ENCODE measurements at regions not wholly inside any gene's neighbourhood (a gene's known extent, or its start where the extent isn't known, plus 50 kb on each side); places are given as distances from the start of the nearest gene placed in this dataset.

DNA sequence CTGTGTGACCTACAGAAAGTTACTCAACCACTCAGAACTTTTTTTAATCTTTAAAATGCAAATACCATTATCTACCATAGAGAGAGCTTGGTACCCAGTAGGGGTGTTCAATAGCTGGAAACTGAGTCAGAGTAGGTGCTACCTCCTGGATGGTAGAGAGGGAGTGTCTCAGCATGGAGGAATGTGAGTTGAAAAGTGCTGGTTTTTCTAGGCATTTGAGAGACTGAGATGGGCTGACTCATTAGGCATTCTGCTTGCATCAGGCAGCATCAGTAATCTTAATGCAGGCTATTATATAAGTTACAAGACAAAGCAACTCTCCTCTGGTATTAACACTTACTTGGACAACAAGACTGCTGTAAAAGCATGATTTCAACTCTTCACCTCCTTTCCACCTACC is 70.9 kb upstream of the ARHGEF9 start:
- intact Hi-C loops (cut with micrococcal nuclease): no loop called here
- H3K4me2 ChIP-seq (ENCODE audit: low read length): no peak overlapping the region
- no peak for ATAC-seq
- DNase-seq (ENCODE audit: low read depth, low spot score): no peak
- H3K27me3 ChIP-seq (ENCODE audit: insufficient read depth, low read length): no peaks in the 10 kb centered on the region
- ChIA-PET POLR2A (no interaction called here), RAD21 (ENCODE audit: low non-redundant PET in 1 of 2, low total read pairs in 2 of 2, uncharacterized antibody in 2 of 2, unreplicated experiment in 2 of 2) (no interaction called here), CTCF (no interaction called here)
- no TSS peak for BruUV-seq (replicated peaks)
- H3K9me3 ChIP-seq (ENCODE audit: control insufficient read depth in 1 of 2, insufficient read depth in 1 of 2, low read depth in 1 of 2, low read length in 2 of 2): no peaks in the 10 kb centered on the region
- H3K4me3 ChIP-seq (replicated peaks in 1 of 2; ENCODE audit: low read depth in 1 of 2, low read length in 2 of 2): no peak overlapping the region
- TF ChIP-seq CTCF (IDR thresholded peaks at IDR 0.05 in 2 of 3, conservative IDR thresholded peaks at IDR 0.05 in 1 of 3; ENCODE audit: borderline replicate concordance in 1 of 3, insufficient read depth in 1 of 3, low read depth in 2 of 3, low read length in 2 of 3): no peak
- no peak for TF ChIP-seq TCF7L2 (IDR thresholded peaks at IDR 0.05; ENCODE audit: borderline replicate concordance, extremely low read depth, insufficient read depth, insufficient read length)
- no peak for TF ChIP-seq ZNF274 (IDR thresholded peaks at IDR 0.05; ENCODE audit: low read depth, low read length)
- TF ChIP-seq EZH2phosphoT487 (IDR thresholded peaks at IDR 0.05; ENCODE audit: borderline replicate concordance): no peak
- TF ChIP-seq SRF (IDR thresholded peaks at IDR 0.05; ENCODE audit: low read depth): no peak
- TF ChIP-seq, protein P1, sequence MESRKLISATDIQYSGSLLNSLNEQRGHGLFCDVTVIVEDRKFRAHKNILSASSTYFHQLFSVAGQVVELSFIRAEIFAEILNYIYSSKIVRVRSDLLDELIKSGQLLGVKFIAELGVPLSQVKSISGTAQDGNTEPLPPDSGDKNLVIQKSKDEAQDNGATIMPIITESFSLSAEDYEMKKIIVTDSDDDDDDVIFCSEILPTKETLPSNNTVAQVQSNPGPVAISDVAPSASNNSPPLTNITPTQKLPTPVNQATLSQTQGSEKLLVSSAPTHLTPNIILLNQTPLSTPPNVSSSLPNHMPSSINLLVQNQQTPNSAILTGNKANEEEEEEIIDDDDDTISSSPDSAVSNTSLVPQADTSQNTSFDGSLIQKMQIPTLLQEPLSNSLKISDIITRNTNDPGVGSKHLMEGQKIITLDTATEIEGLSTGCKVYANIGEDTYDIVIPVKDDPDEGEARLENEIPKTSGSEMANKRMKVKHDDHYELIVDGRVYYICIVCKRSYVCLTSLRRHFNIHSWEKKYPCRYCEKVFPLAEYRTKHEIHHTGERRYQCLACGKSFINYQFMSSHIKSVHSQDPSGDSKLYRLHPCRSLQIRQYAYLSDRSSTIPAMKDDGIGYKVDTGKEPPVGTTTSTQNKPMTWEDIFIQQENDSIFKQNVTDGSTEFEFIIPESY (IDR thresholded peaks at IDR 0.05; ENCODE audit: extremely low read depth, insufficient replicate concordance, low read length): no peak
- TF ChIP-seq SIN3A (IDR thresholded peaks at IDR 0.05; ENCODE audit: low read depth): no peak
- no peak overlapping the region for H3K27ac ChIP-seq (ENCODE audit: low read depth, low read length)
- no peak overlapping the region for H3K9ac ChIP-seq (ENCODE audit: low read length)
- no peak overlapping the region for H2AFZ ChIP-seq (ENCODE audit: low read depth, low read length, poor library complexity, severe bottlenecking)
- no peaks in the 10 kb centered on the region for H3K79me2 ChIP-seq (ENCODE audit: insufficient read depth, low read length)
- no peaks in the 10 kb centered on the region for H4K20me1 ChIP-seq (ENCODE audit: insufficient read depth)
- H3K36me3 ChIP-seq (ENCODE audit: control insufficient read depth in 1 of 2, insufficient read depth in 2 of 2, low read length in 2 of 2): no peaks in the 10 kb centered on the region
- no peaks in the 10 kb centered on the region for H3K9me2 ChIP-seq (ENCODE audit: insufficient read depth)
- H3K4me1 ChIP-seq (ENCODE audit: control insufficient read depth in 1 of 2, insufficient read depth in 2 of 2, low read length in 2 of 2): no peaks in the 10 kb centered on the region
